Prostate gland (tissue), 2 donors: ENCODE measurements at regions not wholly inside any gene's neighbourhood (a gene's known extent, or its start where the extent isn't known, plus 50 kb on each side); places are given as distances from the start of the nearest gene placed in this dataset.

Experiments
- CTCF ChIP-seq, 4 experiments: fragments of 200-600 bp in 2 of 4; fragments of 450-650 bp in 2 of 4; sonication (generic) in 2 of 4; IDR thresholded peaks; 1 replicate in 3 of 4; 2 replicates in 1 of 4; pipeline ENCODE4 v1.5.1; 2016 to 2019; ENCODE audit warnings: antibody characterized with exemption in 4 of 4, mild to moderate bottlenecking in 2 of 4, moderate library complexity in 2 of 4
- POLR2A ChIP-seq: fragments of 450-650 bp; IDR thresholded peaks from one replicate; pipeline ENCODE4 v1.6.1; 2016; ENCODE audit warnings: antibody characterized with exemption, mild to moderate bottlenecking
- POLR2AphosphoS5 ChIP-seq: sonication (generic); formaldehyde crosslinking; IDR thresholded peaks from one replicate; pipeline ENCODE4 v1.6.1; 2017; ENCODE audit warnings: antibody characterized with exemption

- peak in 1 of 4 experiments; percentile 4 for TF ChIP-seq CTCF (IDR thresholded peaks at IDR 0.05)
- TF ChIP-seq POLR2A: no peak
- no peak for TF ChIP-seq POLR2AphosphoS5
These were observed 343.1 kb downstream of the ZSWIM6 start for GRCh38 chr5:61675015-61675692.
